H9 (cell line): ENCODE measurements at regions not wholly inside any gene's neighbourhood (a gene's known extent, or its start where the extent isn't known, plus 50 kb on each side); places are given as distances from the start of the nearest gene placed in this dataset.

Experiments
- DNase-seq: peaks from one replicate; pipeline ENCODE4 v3.0.0-alpha.2; 2017
- H2AFZ ChIP-seq: one replicate; pipeline ENCODE4 v1.6.1; 2013; ENCODE audit warnings: mild to moderate bottlenecking, low read length, control low read depth, moderate library complexity
- H2AK5ac ChIP-seq: 2 replicates; pipeline ENCODE4 v1.6.1; 2013; ENCODE audit warnings: low read length, control low read depth, mixed read lengths; ENCODE audit not compliant: insufficient read length
- H2BK120ac ChIP-seq: one replicate; pipeline ENCODE4 v1.6.1; 2013; ENCODE audit warnings: low read depth, mild to moderate bottlenecking, low read length, control low read depth, inconsistent platforms; ENCODE audit not compliant: poor library complexity, severe bottlenecking
- H2BK12ac ChIP-seq: 2 replicates; pipeline ENCODE4 v1.6.1; 2013; ENCODE audit warnings: low read length, control low read depth, mixed read lengths, low read depth; ENCODE audit not compliant: insufficient read length
- H2BK15ac ChIP-seq: 2 replicates; pipeline ENCODE4 v1.6.1; 2013; ENCODE audit warnings: low read depth, low read length, control low read depth
- H2BK20ac ChIP-seq: one replicate; pipeline ENCODE4 v1.6.1; 2013; ENCODE audit warnings: low read depth, mild to moderate bottlenecking, low read length, control low read depth, inconsistent platforms; ENCODE audit not compliant: poor library complexity, severe bottlenecking
- H2BK5ac ChIP-seq: 2 replicates; pipeline ENCODE4 v1.6.1; 2013; ENCODE audit warnings: low read length, control low read depth, mixed read lengths; ENCODE audit not compliant: insufficient read length
- H3K14ac ChIP-seq: 2 replicates; pipeline ENCODE4 v1.6.1; 2013; ENCODE audit warnings: low read length, control low read depth; ENCODE audit not compliant: insufficient read depth
- H3K18ac ChIP-seq: 2 replicates; pipeline ENCODE4 v1.6.1; 2013; ENCODE audit warnings: low read depth, mild to moderate bottlenecking, mixed read lengths, low read length, control low read depth; ENCODE audit not compliant: insufficient read length
- H3K23ac ChIP-seq: 2 replicates; pipeline ENCODE4 v1.6.1; 2013; ENCODE audit warnings: low read length, control low read depth, mixed read lengths, low read depth; ENCODE audit not compliant: insufficient read length
- H3K23me2 ChIP-seq: 2 replicates; pipeline ENCODE4 v1.6.1; 2013; ENCODE audit warnings: low read depth, mild to moderate bottlenecking, mixed read lengths, low read length, control low read depth; ENCODE audit not compliant: insufficient read length, poor library complexity, severe bottlenecking
- H3K27ac ChIP-seq: 2 replicates; pipeline ENCODE4 v1.5.1; 2013; ENCODE audit warnings: low read length, control low read depth, mixed read lengths, low read depth; ENCODE audit not compliant: insufficient read length
- H3K27me3 ChIP-seq: 2 replicates; pipeline ENCODE4 v1.6.1; 2013; ENCODE audit warnings: low read length, control low read depth, inconsistent platforms; ENCODE audit not compliant: insufficient read depth
- H3K4ac ChIP-seq: 2 replicates; pipeline ENCODE4 v1.6.1; 2013; ENCODE audit warnings: low read depth, mild to moderate bottlenecking, control low read depth, inconsistent platforms, low read length, moderate library complexity
- H3K4me1 ChIP-seq: 2 replicates; pipeline ENCODE4 v1.6.1; 2013; ENCODE audit warnings: low read length, control low read depth, inconsistent platforms; ENCODE audit not compliant: insufficient read depth
- H3K4me2 ChIP-seq: 2 replicates; pipeline ENCODE4 v1.6.1; 2013; ENCODE audit warnings: low read length, control low read depth, mixed read lengths; ENCODE audit not compliant: insufficient read length, insufficient read depth
- H3K56ac ChIP-seq: 2 replicates; pipeline ENCODE4 v1.6.1; 2013; ENCODE audit warnings: low read depth, mild to moderate bottlenecking, mixed read lengths, low read length, control low read depth; ENCODE audit not compliant: insufficient read length
- H3K79me1 ChIP-seq: 2 replicates; pipeline ENCODE4 v1.6.1; 2013; ENCODE audit warnings: low read depth, mild to moderate bottlenecking, moderate library complexity, low read length, control low read depth, inconsistent platforms; ENCODE audit not compliant: insufficient read depth, poor library complexity, severe bottlenecking
- H3K79me2 ChIP-seq: 2 replicates; pipeline ENCODE4 v1.6.1; 2013; ENCODE audit warnings: low read length, control low read depth, inconsistent platforms; ENCODE audit not compliant: insufficient read depth
- H3K9ac ChIP-seq: 2 replicates; pipeline ENCODE4 v1.6.1; 2013; ENCODE audit warnings: low read length, control low read depth, mixed read lengths; ENCODE audit not compliant: insufficient read length; ENCODE audit errors: extremely low read depth
- H3K9me3 ChIP-seq: one replicate; pipeline ENCODE4 v1.6.1; 2013; ENCODE audit warnings: low read depth, low read length, inconsistent platforms; ENCODE audit not compliant: control insufficient read depth
- H3T11ph ChIP-seq: one replicate; pipeline ENCODE4 v1.6.1; 2013; ENCODE audit warnings: mild to moderate bottlenecking, low read length, control low read depth, inconsistent platforms
- H4K20me1 ChIP-seq: one replicate; pipeline ENCODE4 v1.6.1; 2013; ENCODE audit not compliant: control insufficient read depth, insufficient read length, insufficient read depth
- H4K5ac ChIP-seq: 2 replicates; pipeline ENCODE4 v1.6.1; 2013; ENCODE audit warnings: low read depth, mild to moderate bottlenecking, mixed read lengths, low read length, control low read depth; ENCODE audit not compliant: insufficient read length
- H4K8ac ChIP-seq: replicated peaks from 2 replicates; pipeline ENCODE4 v1.6.1; 2013; ENCODE audit warnings: low read length, control low read depth, mixed read lengths, low read depth; ENCODE audit not compliant: insufficient read length
- H4K91ac ChIP-seq: 2 replicates; pipeline ENCODE4 v1.6.1; 2013; ENCODE audit warnings: low read depth, mild to moderate bottlenecking, moderate library complexity, mixed read lengths, low read length, control low read depth; ENCODE audit not compliant: insufficient read length
- H3K27ac Mint-ChIP-seq, 3 experiments: 2 replicates in 2 of 3; 3 replicates in 1 of 3; pipeline ENCODE4 v1.8.0; 2020 to 2021; ENCODE audit warnings: mixed read lengths in 3 of 3, mild to moderate bottlenecking in 1 of 3, moderate library complexity in 1 of 3
- H3K27me3 Mint-ChIP-seq: 2 replicates; pipeline ENCODE4 v1.8.0; 2021; ENCODE audit warnings: low read depth, mild to moderate bottlenecking, moderate library complexity, mixed read lengths
- H3K36me3 Mint-ChIP-seq, 3 experiments: 2 replicates in 2 of 3; 3 replicates in 1 of 3; pipeline ENCODE4 v1.8.0; 2020 to 2021; ENCODE audit warnings: low read depth in 3 of 3, mixed read lengths in 3 of 3; ENCODE audit not compliant: insufficient read depth in 1 of 3
- H3K4me1 Mint-ChIP-seq, 2 experiments: 2 replicates each; pipeline ENCODE4 v1.8.0; 2020; ENCODE audit warnings: mixed read lengths in 2 of 2
- H3K4me3 Mint-ChIP-seq, 2 experiments: 2 replicates in 1 of 2; 3 replicates in 1 of 2; pipeline ENCODE4 v1.8.0; 2020 to 2021; ENCODE audit warnings: mild to moderate bottlenecking in 2 of 2, mixed read lengths in 2 of 2, moderate library complexity in 1 of 2
- H3K9me3 Mint-ChIP-seq, 2 experiments: 2 replicates in 1 of 2; 3 replicates in 1 of 2; pipeline ENCODE4 v1.8.0; 2020; ENCODE audit warnings: mild to moderate bottlenecking in 2 of 2, mixed read lengths in 2 of 2, moderate library complexity in 1 of 2
- CTCF ChIP-seq: fragments of 200-600 bp; sonication (generic); conservative IDR thresholded peaks from 3 replicates; pipeline ENCODE4 v1.8.0; 2021; ENCODE audit warnings: antibody characterized with exemption, mild to moderate bottlenecking
- WGBS: extraction: QIAGEN DNeasy Blood & Tissue Kit; methylation state at CpG from one replicate; pipeline ENCODE4 v1.1.7; 2013; ENCODE audit warnings: missing lambda C conversion rate, low lambda C conversion rate, mixed read lengths; ENCODE audit not compliant: insufficient read length; ENCODE audit errors: extremely low coverage; 5-methylcytosine and 5-hydroxymethylcytosine counted together

GRCh38 chr22:48135592-48135991 is 1373.1 kb downstream of the TBC1D22A start:
- no CpG with 5 or more reads among the region's 8 CpGs for WGBS
- H3K4me3 Mint-ChIP-seq = no peak overlapping the region
- no peaks in the 10 kb centered on the region for H4K20me1 ChIP-seq

More at GRCh38 chr22:48135592-48135991, 1373.1 kb downstream of the TBC1D22A start:
- Histone ChIP-seq H3K56ac (no peak overlapping the region), H2BK12ac (no peak overlapping the region), H3K4me2 (no peak overlapping the region), H2BK120ac (no peak overlapping the region), H3T11ph (no peak overlapping the region), H2BK20ac (no peak overlapping the region), H3K4ac (no peak overlapping the region), H2BK5ac (no peak overlapping the region), H2AFZ (no peak overlapping the region), H4K8ac (no peak overlapping the region), H3K23ac (no peak overlapping the region), H3K79me1 (no peaks in the 10 kb centered on the region), H2BK15ac (no peak overlapping the region), H4K91ac (no peak overlapping the region), H3K18ac (no peak overlapping the region), H3K79me2 (no peaks in the 10 kb centered on the region), H3K4me1 (no peaks in the 10 kb centered on the region), H3K23me2 (no peaks in the 10 kb centered on the region), H3K14ac (no peak overlapping the region), H3K27me3 (no peaks in the 10 kb centered on the region), H3K9me3 (no peaks in the 10 kb centered on the region), H3K9ac (no peak overlapping the region), H4K5ac (no peak overlapping the region), H3K27ac (no peak overlapping the region), H2AK5ac (no peak overlapping the region)
- Mint-ChIP-seq H3K36me3 (peaks cover 0 to 11% (median 3%) of the 10 kb centered on the region in 3 experiments; a peak in 4 of 7 replicates), H3K9me3 (peaks cover 10 to 12% of the 10 kb centered on the region in 2 experiments), H3K27ac (no peak overlapping the region), H3K27me3 (peaks cover 3% of the 10 kb centered on the region; the same call in 1 of the 2 replicates), H3K4me1 (peaks cover 0 to 2% of the 10 kb centered on the region in 2 experiments; a peak in 2 of 4 replicates)
- TF ChIP-seq CTCF = no peak
- DNase-seq = no peak
